RWPE1 (cell line): ENCODE measurements at regions not wholly inside any gene's neighbourhood (a gene's known extent, or its start where the extent isn't known, plus 50 kb on each side); places are given as distances from the start of the nearest gene placed in this dataset.

Experiments
- CTCF ChIA-PET: fragments of 350-600 bp; sonication (Branson Sonifier 250); formaldehyde crosslinking; extraction: SDS; loops from one replicate; lab custom pipeline; 2021; lab: Yijun Ruan, JAX
- POLR2A ChIA-PET: fragments of 400-600 bp; formaldehyde crosslinking; extraction: SDS; loops from one replicate; lab custom pipeline; 2020; ENCODE audit warnings: antibody characterized with exemption; ENCODE audit not compliant: low non-redundant PET; lab: Yijun Ruan, JAX
- DNase-seq: peaks from one replicate; pipeline ENCODE4 v3.0.0; 2012; ENCODE audit warnings: low spot score
- H3K27ac ChIP-seq: fragments of 450-650 bp; 2 replicates; pipeline ENCODE4 v1.5.1; 2017
- CTCF ChIP-seq: fragments of 450-650 bp; conservative IDR thresholded peaks from 2 replicates; pipeline ENCODE4 v1.5.1; 2017; ENCODE audit warnings: low read depth, mild to moderate bottlenecking

DNA sequence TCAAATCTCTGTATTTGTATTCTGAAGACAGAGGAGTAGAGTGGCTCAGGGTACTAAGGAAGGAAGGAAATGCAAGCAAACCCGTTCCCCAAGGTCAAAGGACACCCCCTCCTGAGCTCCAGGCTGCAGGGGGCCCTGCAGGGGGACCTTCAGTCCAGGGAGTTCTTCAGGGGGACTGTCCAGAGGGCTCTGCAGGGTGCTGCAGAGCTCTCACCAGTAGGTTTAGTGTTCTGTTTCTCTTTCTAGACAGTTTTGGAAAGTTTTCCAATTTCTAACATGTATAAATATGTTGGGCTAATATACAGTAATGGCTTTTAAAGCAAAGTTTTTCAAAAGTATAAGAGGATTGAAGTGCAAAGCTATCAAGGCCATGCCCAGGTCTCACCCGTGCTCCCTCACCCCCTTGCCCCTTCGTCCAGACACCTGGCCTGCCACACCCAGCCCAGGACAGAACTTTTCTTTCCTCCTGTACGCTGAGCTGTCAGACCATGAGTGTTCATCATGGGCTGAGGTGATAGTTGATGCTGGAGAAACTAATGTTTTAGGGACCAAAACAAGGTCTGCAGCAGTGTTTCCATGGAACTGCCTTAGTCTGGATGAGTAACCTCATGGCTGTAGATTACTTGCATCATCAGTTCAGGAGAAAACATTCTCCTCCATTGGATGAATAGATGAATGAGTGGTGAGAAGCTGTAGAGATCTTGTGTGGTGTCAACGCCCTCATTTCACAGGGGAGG lies 134.2 kb downstream of the GLI2 start:
- ChIA-PET POLR2A (no interaction called here), CTCF (no interaction called here)
- no peak overlapping the region for H3K27ac ChIP-seq
- DNase-seq, result no peak
- no peak for TF ChIP-seq CTCF

- TF ChIP-seq CTCF, result no peak
- POLR2A ChIA-PET, result no interaction called here
- CTCF ChIA-PET, result interaction anchor here (0.9 kb wide), 1 partner anchor 9 kb away, joined by 3 read pairs; no protein-coding TSS in a partner anchor
- no peak for DNase-seq
- H3K27ac ChIP-seq, result no peak overlapping the region
These were observed 134.8 kb downstream of the GLI2 start for GRCh38 chr2:120870467-120870788.

- ChIA-PET POLR2A (no interaction called here), CTCF (interaction anchor here (0.6 to 0.9 kb wide), 3 partner anchors 9 to 209 kb away, joined by 3 read pairs; no protein-coding TSS in a partner anchor)
- TF ChIP-seq CTCF, result no peak
- DNase-seq, result no peak
- H3K27ac ChIP-seq, result no peak overlapping the region
These were observed 135.5 kb downstream of the GLI2 start for GRCh38 chr2:120871016-120871635.

- no peak for TF ChIP-seq CTCF
- CTCF ChIA-PET, result interaction anchor here (0.9 kb wide), 1 partner anchor 208 kb away, joined by 3 read pairs; no protein-coding TSS in a partner anchor
- POLR2A ChIA-PET, result no interaction called here
- DNase-seq, result no peak
- no peak overlapping the region for H3K27ac ChIP-seq
These were observed 136.4 kb downstream of the GLI2 start for GRCh38 chr2:120871881-120872620.

- CTCF ChIA-PET, result no interaction called here
- no peak for TF ChIP-seq CTCF
- no peak overlapping the region for H3K27ac ChIP-seq
- POLR2A ChIA-PET, result interaction anchor here (0.5 kb wide), 1 partner anchor 162 kb away, joined by 3 read pairs; no protein-coding TSS in a partner anchor
- no peak for DNase-seq
These were observed 138.6 kb downstream of the GLI2 start for GRCh38 chr2:120873958-120874887.
